Renal pelvis (tissue), 1 donor: ENCODE measurements at regions not wholly inside any gene's neighbourhood (a gene's known extent, or its start where the extent isn't known, plus 50 kb on each side); places are given as distances from the start of the nearest gene placed in this dataset.
"Not testable (repeated sequence)": the region's sequence is repeated elsewhere in the genome, so short reads cannot be mapped to it uniquely, and the experiment has no call there.

Experiments used
- DNase-seq: peaks from one replicate; pipeline ENCODE4 v3.0.0-alpha.2; 2013

DNA sequence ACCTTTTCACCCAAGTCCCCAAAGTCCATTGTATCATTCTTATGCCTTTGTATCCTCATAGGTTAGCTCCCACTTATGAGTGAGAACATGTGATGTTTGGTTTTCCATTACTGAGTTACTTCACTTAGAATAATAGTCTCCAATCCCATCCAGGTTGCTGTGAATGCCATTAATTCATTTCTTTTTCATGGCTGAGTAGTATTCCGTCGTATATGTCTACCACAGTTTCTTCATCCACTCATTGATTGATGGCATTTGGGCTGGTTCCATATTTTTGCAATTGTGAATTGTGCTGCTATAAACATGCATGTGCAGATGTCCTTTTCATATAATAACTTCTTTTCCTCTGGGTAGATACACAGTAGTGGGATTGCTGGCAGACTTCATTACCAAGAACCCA lies 451.9 kb upstream of the KLF6 start:
- not testable (repeated sequence) for DNase-seq

DNA sequence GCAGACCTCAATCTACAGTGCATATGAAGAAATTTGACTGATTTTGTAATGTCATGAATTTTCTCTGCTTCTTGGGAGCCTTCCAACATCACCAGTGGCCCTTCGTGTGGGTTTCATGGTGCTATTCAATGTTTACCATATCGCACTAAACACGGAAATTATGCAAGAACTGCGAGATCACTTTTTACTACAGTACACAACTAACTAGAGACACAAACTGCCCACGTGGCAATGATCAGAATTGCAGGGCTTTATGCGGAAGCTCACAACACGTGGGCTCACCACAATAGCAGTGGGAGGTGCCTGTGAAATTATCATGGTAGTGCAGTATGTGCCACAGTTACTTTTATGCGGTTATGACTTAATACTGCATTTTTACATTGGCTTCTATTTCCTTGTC lies 449.7 kb upstream of the KLF6 start:
- DNase-seq: no peak

DNA sequence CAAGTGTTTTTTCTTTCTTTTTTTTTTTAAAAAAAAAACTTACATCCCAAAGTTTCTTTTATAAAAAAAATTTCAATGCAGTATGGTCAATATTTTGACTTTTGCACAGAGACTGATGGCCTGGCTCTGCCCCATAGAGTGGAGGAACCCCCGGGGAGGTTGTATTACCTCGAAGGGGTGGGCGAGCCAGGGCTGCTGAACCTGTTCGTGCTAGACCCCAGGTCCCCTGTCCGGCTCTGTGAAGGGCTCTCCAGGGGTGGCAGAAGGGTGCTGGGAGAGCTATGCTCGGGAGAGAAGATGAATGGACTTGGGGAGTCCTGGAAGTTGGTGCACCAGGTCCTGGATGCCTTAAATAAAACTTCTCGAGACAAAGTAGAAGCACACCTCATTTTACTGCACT lies 446.4 kb upstream of the KLF6 start:
- DNase-seq: no peak

DNA sequence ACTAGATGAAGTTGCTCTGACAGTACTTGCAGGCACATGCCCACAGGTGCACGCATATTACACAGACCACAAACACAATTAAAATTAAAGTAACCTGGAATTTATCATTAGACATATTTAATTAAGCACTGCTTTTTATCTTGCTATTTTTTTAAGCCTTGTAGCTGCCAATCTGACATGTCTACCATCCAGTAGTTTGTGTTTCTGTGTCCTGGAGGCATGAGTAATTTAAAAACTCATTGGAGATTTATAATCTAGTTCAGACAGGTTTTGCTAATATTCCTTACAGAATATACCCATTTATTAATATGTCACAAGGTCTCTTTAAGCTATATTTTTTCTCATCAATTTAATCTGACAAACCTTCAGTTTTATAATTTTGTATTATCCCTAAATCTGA lies 445.0 kb upstream of the KLF6 start:
- no peak for DNase-seq

DNA sequence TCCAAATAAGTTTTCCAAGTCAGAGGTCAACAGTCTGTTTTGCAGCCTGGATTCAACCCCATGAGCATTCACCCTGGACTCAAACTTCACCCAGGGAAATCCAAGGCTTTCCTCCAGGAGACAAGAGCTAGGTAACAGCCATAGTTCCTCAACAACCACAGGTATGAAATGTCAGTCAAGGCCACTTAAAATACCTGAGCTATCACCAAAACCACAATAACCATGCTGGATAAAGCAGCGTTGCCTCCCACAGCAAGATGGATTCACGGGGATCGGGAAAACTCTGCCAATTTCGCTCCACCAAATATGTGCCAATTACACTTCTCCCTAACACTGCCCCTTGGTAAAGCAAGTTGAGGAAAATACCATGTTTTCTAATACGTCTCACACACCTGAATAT lies 444.1 kb upstream of the KLF6 start:
- DNase-seq: no peak

DNA sequence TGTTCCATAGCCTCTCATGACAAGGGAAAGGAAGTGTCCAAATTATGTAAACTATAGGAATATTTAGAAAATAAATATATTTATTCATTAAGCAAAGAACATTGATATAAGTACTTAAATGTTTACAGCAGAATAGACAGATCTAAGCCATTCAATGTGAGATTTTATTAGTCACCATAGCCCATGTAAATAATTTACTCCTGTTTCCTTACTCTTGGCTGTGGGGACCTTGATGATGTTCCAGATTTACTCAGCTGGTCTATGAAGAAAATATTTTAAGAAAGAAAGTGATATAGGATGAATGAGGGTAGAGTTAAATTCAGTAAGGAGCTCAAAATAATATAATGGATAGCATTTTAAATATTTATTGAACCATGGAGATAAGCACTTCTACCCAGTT lies 442.6 kb upstream of the KLF6 start:
- DNase-seq: no peak

DNA sequence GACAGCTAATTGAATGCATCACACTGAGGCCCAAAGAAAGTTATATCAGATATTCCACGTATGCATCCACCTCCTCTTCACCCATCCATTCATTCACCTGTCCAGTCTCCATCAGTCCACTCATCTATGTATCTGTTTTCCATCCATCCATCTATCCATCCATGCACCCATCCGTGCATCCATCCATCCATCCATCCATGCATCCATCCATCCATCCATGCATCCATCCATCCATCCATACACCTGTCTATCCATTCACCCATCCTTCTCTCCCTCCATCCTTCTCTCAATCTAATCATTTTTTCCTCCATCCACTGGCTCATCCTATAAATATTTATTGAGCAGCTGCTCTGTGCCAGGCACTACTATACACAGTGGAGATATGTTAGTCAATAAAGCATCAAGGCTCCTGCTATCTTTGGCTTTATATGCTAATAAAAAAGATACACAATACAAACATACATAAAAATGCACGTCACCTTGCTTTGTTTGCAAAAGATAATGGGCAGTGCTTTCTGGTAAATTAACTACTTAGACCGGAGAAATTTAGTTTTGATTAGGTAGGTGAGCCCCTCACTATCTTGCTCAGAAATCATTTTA lies 442.0 kb upstream of the KLF6 start:
- no peak for DNase-seq

DNA sequence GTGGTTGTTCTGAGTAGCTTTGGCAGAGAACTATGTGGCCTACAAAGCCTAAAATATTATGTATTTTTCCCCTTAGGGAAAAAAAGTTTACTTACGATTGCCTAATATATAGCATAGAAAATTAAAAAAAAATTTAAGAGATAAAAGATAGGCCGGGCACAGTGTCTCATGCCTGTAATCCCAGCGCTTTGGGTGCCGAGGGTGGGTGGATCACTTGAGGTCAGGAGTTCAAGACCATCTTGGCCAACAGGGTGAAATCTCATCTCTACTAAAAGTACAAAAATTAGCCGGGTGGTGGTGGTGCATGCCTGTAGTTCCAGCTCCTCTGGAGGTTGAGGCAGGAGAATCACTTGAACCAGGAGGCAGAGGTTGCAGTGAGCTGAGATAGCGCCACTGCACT lies 439.2 kb upstream of the KLF6 start:
- DNase-seq: no peak

DNA sequence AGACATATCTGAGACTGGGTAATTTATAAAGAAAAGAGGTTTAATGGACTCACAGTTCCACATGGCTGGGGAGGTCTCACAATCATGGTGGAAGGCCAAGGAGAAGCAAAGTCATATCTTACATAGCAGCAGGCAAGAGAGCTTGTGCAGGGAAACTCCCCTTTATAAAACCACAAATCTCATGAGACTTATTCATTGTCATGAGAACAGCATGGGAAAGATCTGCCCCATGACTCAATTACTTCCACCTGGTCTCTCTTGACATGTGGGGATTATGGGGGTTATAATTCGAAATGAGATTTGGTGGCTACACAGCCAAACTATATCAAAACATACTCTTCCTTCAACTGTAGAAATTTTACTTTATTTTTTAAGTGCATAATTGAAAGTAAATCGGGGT lies 436.3 kb upstream of the KLF6 start:
- not testable (repeated sequence) for DNase-seq

DNA sequence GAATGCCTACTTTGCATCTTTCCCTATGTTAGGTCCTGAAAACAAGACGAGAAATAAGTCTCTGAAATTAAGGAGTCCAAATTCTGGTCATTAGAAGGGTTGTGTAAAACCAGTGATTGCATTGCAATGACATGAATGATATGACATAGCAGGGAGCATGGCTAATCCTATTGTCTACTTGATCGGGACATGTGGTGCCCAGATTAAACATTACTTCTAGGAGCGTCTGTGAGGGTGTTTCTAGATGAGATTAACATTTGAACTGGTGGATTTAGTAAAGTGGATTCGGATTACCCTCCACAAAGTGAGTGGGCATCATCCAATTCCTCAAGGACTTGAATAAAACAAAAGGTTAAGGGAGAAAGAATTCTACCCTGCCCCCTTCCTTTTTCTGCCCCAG lies 434.9 kb upstream of the KLF6 start:
- no peak for DNase-seq

DNA sequence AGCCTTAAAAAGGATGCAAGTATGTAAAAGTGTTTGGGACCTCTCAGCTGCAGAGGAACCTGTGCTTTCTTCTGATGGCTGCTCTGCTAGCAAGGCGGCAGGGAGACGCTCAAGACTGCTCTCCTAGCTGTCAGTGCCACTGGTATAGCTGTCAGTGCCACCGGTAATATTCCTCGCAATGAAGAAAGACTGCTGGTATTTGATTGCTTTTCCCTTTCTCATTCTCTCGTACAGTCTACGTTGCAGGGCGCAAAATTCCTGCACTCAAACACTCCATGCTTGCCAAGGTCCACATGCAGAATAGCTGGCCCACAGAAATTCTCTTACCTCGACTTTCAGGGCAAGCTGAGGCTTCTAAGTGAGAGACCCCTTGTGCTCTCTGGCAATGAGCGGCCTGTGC lies 432.6 kb upstream of the KLF6 start:
- no peak for DNase-seq

DNA sequence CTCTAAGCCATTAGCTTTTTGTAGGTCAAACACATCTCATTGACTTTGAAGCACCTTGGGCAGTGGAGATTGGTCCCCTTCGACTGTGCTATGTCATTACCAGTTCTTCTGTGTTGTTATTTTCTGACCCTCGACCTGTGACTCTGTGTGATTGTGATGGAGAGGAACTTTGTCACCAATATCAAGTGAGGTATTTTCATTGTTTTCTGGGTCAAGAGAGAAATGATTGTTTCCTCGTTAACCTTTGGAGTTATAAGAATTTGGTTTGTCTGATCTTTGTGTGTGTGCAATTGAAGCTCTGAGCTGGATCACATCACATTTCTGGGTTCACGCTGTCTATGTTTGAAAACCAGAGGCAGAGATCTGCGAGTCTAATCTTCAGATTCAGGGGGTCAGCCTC lies 432.2 kb upstream of the KLF6 start:
- DNase-seq: no peak

DNA sequence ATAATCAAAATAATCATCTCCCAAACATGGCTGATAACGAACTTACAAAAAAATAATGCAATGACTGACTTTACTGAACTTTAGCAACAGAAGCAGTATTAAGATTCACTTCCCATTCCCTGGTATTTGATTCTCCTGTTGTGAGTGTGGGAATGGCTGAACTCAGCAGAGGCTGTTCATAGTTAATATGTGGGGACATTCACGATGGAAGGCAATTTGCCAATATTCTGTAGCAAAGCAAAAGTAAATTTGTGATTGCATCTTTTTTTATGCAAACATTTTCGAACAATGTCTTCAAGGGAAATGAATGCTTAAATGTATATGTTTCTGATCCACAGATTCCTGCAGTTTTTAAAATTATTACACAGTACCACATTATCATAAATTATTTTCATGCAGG lies 431.7 kb upstream of the KLF6 start:
- DNase-seq: no peak

DNA sequence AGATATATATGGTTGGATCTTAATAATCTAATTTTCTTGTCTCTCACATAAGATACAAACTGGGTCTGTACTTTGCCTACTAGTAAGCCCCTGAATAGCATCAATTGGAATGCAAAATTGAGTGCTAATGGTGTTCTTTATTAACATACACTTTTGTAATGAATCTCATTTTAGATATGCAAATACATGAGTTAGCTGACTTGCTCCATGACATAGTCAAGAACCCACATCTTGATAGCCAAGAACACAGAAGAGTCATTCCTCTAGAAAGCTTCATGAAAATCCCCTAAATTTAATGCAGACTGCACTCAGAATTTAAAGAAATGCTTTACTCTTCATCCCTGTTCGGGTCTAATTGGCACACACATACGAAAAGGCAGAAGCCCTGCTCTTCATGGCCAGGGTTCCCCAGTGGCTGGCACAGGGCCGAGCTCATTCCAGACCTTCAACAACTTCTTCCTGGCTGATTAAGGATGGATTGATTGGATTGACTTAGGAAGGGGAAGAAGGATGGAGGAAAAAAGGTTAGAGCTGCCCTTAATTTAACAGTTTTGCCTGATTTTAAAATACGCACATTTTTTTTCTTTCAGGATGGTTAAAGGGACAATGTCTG lies 431.1 kb upstream of the KLF6 start:
- DNase-seq: no peak

DNA sequence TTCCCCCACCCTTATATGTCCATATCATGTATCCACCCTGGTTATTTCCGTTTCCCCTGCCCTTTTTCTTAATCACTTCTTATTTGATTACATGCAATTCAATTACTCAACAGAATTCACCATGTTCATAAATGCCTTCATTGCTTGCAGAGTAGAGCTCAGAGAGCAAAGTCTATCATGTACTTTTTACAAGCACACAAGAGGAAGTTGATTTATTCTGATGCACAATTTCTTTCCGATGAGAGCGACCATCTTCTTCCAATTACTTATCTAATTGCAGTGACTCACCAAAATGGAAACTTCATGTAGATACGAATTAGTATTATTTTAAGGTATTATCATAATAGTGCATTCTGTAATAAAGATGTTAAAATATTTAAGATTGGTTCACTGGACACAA lies 430.5 kb upstream of the KLF6 start:
- DNase-seq: no peak

DNA sequence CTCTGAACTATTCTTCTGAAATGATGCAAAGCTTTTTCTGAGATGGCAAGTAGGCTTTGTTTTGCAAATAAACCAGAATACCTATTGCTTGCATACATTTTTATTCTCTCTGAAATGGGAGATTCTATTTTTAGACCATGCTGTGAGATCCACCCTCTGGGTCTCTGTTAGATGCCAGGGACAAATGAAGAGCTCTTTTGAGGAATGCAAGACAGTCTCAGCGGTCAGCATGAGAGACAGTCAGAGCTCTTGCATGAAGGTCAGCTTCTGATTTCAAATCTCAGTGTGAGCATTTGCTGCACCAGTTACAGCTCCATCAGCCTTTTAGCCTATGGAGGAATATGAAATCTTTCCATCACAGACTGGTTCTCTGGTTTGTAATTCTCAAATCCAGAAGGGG lies 429.9 kb upstream of the KLF6 start:
- DNase-seq: no peak

DNA sequence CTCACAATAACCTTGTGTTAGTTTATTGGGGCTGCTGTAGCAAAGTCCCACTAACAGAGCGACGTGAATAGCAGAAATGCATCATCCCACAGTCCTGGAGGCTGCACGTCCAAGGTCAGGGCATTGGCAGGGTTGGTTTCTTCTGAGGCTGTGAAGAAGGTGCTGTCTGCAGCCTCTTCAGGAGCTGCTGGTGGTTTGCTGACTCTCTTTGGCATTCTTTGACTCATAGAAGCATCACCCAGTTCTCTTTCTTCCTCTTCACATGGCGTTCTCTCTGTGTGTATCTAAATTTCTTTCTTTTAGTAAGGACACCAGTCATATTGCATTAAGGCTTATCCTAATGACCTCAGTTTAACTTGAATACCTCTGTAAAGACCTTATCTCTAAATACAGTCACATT lies 428.4 kb upstream of the KLF6 start:
- DNase-seq: no peak

DNA sequence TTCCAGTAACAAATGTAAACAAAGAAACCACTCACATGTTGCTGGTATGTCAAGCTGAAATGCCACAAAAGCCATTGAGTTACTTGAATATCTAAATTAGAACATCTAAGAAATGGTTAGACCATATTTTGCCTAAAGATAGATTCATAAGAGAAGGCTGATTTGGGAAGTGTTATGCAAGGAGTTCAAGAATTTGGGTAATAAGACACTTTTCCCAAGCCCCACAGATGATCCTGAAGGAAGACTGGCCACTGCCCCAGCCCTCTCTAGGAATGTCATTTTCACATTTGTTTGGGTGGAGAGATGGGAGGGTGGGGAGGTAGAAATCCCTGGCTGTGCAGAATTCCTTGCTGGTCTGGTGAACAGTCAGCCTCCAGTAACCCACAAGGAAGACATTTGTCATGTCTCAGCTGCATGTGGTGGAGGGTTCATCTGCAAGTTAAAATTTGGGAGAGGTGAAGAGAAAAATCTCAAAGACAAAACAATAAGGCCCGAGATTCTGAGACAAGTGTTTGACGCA lies 427.2 kb upstream of the KLF6 start:
- DNase-seq: no peak

DNA sequence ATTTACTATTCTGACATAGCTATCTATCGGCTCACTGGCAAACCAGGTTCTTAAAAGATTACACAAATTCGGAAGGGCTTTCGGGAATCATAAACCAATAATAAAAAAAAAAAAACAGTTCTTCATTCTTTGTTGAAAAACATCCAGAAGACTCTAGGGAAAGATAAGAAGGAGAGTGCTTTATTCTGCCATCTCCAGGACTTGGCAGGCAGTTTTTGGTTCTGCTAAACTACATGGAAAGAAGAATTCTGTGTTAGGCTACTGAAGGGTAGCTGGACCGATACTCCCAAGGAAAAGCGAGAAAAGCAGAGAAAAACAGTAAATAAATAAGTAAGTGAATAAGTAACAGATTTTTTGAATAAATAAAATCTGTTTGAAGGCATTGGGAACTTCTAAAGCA lies 423.5 kb upstream of the KLF6 start:
- no peak for DNase-seq

DNA sequence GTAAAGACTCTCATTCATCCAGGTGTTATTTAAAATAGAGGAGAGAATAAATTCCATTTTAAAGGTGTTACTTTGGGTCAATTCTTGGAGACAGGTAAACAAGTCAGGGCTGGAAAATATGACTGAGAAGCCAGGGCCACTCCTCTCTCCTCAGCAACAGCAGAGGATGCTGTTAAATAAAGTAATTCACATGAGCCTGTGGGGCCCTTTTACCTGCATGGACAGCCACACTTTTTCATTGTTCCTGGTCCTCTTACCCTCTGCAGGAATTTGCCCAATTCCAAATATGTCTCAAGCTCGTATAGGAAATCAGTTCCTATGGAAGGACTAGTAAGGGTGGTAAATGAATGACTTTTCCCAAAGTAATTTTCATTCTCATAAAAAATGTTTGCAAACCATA lies 420.1 kb upstream of the KLF6 start:
- no peak for DNase-seq

DNA sequence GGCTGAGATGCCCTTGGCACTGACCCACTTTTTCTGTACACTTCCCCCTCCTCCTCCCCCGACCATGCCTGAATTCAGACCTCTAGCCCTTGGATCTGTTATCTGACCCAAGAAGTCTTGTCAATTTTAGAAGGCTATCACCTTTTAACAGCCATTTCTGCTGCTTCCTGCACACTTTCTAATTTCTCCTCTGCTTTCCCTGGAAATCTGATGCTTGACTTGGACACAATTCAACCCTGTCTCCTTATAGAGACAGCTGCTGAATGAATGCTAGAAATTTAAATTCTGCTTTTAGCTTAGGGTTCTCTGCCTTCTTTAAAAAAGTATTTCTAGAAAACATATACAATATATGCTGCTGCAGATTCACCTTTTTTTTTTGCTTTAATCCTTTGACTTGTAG lies 417.9 kb upstream of the KLF6 start:
- no peak for DNase-seq

DNA sequence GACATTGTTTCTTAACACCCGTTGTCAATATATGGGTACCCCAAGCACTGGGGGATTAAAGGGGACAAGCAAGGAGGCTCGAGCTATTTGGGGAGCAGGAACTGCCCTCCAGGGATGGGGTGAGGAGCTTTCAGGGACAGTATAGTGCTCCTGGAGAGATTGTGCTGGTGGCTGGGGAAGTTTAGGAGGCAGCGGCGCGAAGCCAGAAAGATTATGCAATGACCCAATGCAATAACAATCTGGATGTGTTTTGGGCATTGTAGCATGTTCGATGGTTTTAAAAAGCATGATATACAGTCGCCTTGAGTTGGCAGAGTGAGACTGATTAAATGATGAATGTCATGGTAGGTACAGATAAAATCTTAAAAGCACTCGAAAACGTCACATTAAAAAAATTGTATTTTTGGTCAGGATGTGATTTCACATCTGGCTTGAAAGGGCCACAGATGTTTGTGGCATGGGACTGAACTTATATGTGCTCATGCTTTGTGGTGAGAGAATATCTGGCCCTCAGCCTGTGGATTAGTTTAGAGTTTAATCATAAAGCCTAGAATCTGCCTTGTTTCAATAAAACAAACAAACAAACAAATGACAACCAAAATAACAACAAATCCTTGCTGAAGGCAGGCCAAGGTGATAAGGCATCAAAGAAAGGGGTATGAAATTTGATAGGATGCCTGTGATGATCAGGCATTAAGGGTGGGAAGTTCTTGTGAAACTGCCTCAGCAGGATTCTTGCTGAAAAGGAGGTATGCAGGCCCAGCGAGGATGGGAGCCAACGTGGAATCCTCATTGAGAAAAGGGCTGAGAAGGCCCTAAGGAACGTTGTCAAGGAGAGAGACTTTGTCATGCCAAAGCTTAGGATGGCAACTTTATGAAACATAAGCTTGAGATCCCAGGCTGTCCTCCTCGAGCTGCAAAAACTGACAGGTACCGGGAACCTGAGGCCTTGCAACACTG lies 417.1 kb upstream of the KLF6 start:
- DNase-seq: no peak

DNA sequence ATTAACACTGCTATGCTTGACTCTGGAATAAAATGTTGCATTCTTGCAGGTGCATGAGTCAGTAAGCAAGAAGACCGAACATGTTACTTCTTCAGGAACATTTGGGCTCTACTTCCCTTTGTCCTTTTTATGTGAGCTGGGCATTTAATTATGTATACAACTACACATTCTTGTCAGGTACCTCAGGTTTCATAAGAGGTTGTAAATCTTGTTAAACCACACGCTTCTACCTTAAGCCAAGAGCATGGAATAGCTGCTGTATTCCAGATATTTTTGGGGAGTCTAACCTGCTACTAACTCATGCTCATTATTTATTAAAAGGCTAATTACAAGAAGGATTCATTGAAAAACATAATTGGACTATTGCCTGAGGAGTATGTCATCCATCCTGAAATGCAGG lies 414.2 kb upstream of the KLF6 start:
- no peak for DNase-seq
